Fibroblast of mammary gland (primary cell): ENCODE measurements at regions not wholly inside any gene's neighbourhood (a gene's known extent, or its start where the extent isn't known, plus 50 kb on each side); places are given as distances from the start of the nearest gene placed in this dataset.

ENCODE experiments used
- DNase-seq: peaks from one replicate; pipeline ENCODE4 v3.0.0-alpha.2; 2010; ENCODE audit warnings: low read depth
- H3K4me3 ChIP-seq: 2 replicates; pipeline ENCODE4 v1.5.1; 2011; ENCODE audit warnings: low read depth, mild to moderate bottlenecking, low read length, moderate library complexity; ENCODE audit not compliant: control insufficient read depth
- CTCF ChIP-seq: conservative IDR thresholded peaks from 2 replicates; pipeline ENCODE4 v1.5.1; 2011; ENCODE audit warnings: low read depth, low read length, inconsistent platforms; ENCODE audit not compliant: control insufficient read depth, insufficient read depth

GRCh38 chr19:53696951-53697350 is 65.2 kb downstream of the DPRX start:
- peak; percentile 5 for DNase-seq
- H3K4me3 ChIP-seq, result no peak overlapping the region
- no peak for TF ChIP-seq CTCF

- no peak overlapping the region for H3K4me3 ChIP-seq
- no peak for DNase-seq
- no peak for TF ChIP-seq CTCF
Observed at GRCh38 chr19:53703361-53703760, 71.6 kb downstream of the DPRX start.

GRCh38 chr19:53704011-53704410 is 72.2 kb downstream of the DPRX start:
- no peak for TF ChIP-seq CTCF
- no peak overlapping the region for H3K4me3 ChIP-seq
- DNase-seq, result no peak

- no peak overlapping the region for H3K4me3 ChIP-seq
- TF ChIP-seq CTCF, result no peak
- no peak for DNase-seq
Observed at GRCh38 chr19:53707278-53707677, 75.5 kb downstream of the DPRX start.

- DNase-seq, result no peak
- no peak overlapping the region for H3K4me3 ChIP-seq
- no peak for TF ChIP-seq CTCF
Observed at GRCh38 chr19:53730391-53730790, 93.7 kb downstream of the NLRP12 start.
